Neural cell (in vitro differentiated cells): ENCODE measurements at regions not wholly inside any gene's neighbourhood (a gene's known extent, or its start where the extent isn't known, plus 50 kb on each side); places are given as distances from the start of the nearest gene placed in this dataset.

Source experiments
- H2AFZ ChIP-seq: fragments of 200-600, 300-800 bp; sonication (generic), shearing (Covaris generic); 2 replicates; pipeline ENCODE4 v1.6.0; 2014; ENCODE audit warnings: low read depth, mild to moderate bottlenecking, antibody characterized with exemption, low read length, moderate library complexity
- H3F3A ChIP-seq: fragments of 200-600 bp; shearing (Covaris generic); 2 replicates; pipeline ENCODE4 v1.6.1; 2016; ENCODE audit warnings: mild to moderate bottlenecking, moderate library complexity, mixed read lengths, antibody characterized with exemption, low read length; ENCODE audit not compliant: insufficient read depth, poor library complexity, severe bottlenecking
- H3K27ac ChIP-seq: fragments of 200-600, 300-800 bp; sonication (generic), shearing (Covaris generic); 2 replicates; pipeline ENCODE4 v1.5.1; 2014; ENCODE audit warnings: mild to moderate bottlenecking, low read length, moderate library complexity
- H3K27me3 ChIP-seq: fragments of 300-800, 200-600 bp; sonication (generic), shearing (Covaris generic); 2 replicates; pipeline ENCODE4 v1.6.0; 2014; ENCODE audit warnings: mild to moderate bottlenecking, low read depth, low read length, moderate library complexity; ENCODE audit not compliant: insufficient read depth
- H3K36me3 ChIP-seq: fragments of 300-800, 200-600 bp; sonication (generic), shearing (Covaris generic); 2 replicates; pipeline ENCODE4 v1.5.1; 2014; ENCODE audit warnings: mild to moderate bottlenecking, antibody characterized with exemption, low read length, moderate library complexity; ENCODE audit not compliant: insufficient read depth
- H3K4me2 ChIP-seq: fragments of 300-800, 200-600 bp; sonication (generic), shearing (Covaris generic); 2 replicates; pipeline ENCODE4 v1.6.0; 2014; ENCODE audit warnings: mild to moderate bottlenecking, low read length
- H3K4me3 ChIP-seq: fragments of 300-800, 200-600 bp; sonication (generic), shearing (Covaris generic); 2 replicates; pipeline ENCODE4 v1.5.1; 2014; ENCODE audit warnings: mild to moderate bottlenecking, low read length, moderate library complexity
- H3K79me2 ChIP-seq: fragments of 200-600 bp; shearing (Covaris generic); replicated peaks from 2 replicates; pipeline ENCODE4 v1.6.0; 2014; ENCODE audit warnings: mild to moderate bottlenecking, low read length, moderate library complexity; ENCODE audit not compliant: insufficient read depth
- H3K9ac ChIP-seq: fragments of 300-800, 200-600 bp; sonication (generic), shearing (Covaris generic); 2 replicates; pipeline ENCODE4 v1.6.1; 2016; ENCODE audit warnings: mild to moderate bottlenecking, low read length, mixed read lengths
- H3K9me2 ChIP-seq: fragments of 200-600 bp; shearing (Covaris generic); 2 replicates; pipeline ENCODE4 v1.6.1; 2016; ENCODE audit warnings: mild to moderate bottlenecking, low read length, mixed read lengths; ENCODE audit not compliant: insufficient read depth
- H3K9me3 ChIP-seq: fragments of 200-600, 300-800 bp; sonication (generic), shearing (Covaris generic); 2 replicates; pipeline ENCODE4 v1.6.1; 2016; ENCODE audit warnings: mild to moderate bottlenecking, mixed run types, low read length, moderate library complexity, mixed read lengths
- H4K20me1 ChIP-seq: fragments of 200-600 bp; shearing (Covaris generic); 2 replicates; pipeline ENCODE4 v1.6.1; 2016; ENCODE audit warnings: mild to moderate bottlenecking, mixed run types; ENCODE audit not compliant: insufficient read depth
- CTCF ChIP-seq: fragments of 450-650 bp; IDR thresholded peaks from 2 replicates; pipeline ENCODE4 v1.5.1; 2014; ENCODE audit warnings: antibody characterized with exemption, mild to moderate bottlenecking, moderate library complexity; ENCODE audit not compliant: poor library complexity, severe bottlenecking
- EP300 ChIP-seq: fragments of 450-650 bp; conservative IDR thresholded peaks from 2 replicates; pipeline ENCODE4 v1.6.1; 2014; ENCODE audit warnings: antibody characterized with exemption, mild to moderate bottlenecking, moderate library complexity; ENCODE audit not compliant: poor library complexity, severe bottlenecking
- EZH2 ChIP-seq: fragments of 200-600, 300-800 bp; shearing (Covaris generic), sonication (generic); IDR thresholded peaks from 2 replicates; pipeline ENCODE4 v1.6.1; 2014; ENCODE audit warnings: antibody characterized with exemption, low read length, borderline replicate concordance, mild to moderate bottlenecking; ENCODE audit not compliant: insufficient read depth, poor library complexity, severe bottlenecking
- MXI1 ChIP-seq: fragments of 450-650 bp; conservative IDR thresholded peaks from 2 replicates; pipeline ENCODE4 v1.6.1; 2014; ENCODE audit warnings: antibody characterized with exemption, mild to moderate bottlenecking; ENCODE audit not compliant: poor library complexity, severe bottlenecking
- POLR2AphosphoS5 ChIP-seq: IDR thresholded peaks from 2 replicates; pipeline ENCODE4 v1.6.1; 2012
- RAD21 ChIP-seq: fragments of 450-650 bp; conservative IDR thresholded peaks from 2 replicates; pipeline ENCODE4 v1.6.1; 2014; ENCODE audit warnings: antibody characterized with exemption, mild to moderate bottlenecking, moderate library complexity
- REST ChIP-seq: IDR thresholded peaks from 2 replicates; pipeline ENCODE4 v1.6.1; 2012; ENCODE audit warnings: borderline replicate concordance
- SMC3 ChIP-seq: fragments of 450-650 bp; conservative IDR thresholded peaks from 2 replicates; pipeline ENCODE4 v1.6.1; 2014; ENCODE audit warnings: antibody characterized with exemption, mild to moderate bottlenecking, moderate library complexity; ENCODE audit not compliant: poor library complexity
- TAF1 ChIP-seq: IDR thresholded peaks from 2 replicates; pipeline ENCODE4 v1.6.1; 2012; ENCODE audit warnings: low read depth

- Histone ChIP-seq H2AFZ (no peak overlapping the region), H3K9ac (no peak overlapping the region), H4K20me1 (no peaks in the 10 kb centered on the region), H3K36me3 (no peaks in the 10 kb centered on the region), H3F3A (no peaks in the 10 kb centered on the region), H3K27ac (no peak overlapping the region), H3K4me2 (no peak overlapping the region), H3K79me2 (no peaks in the 10 kb centered on the region), H3K9me2 (no peaks in the 10 kb centered on the region), H3K9me3 (no peaks in the 10 kb centered on the region), H3K4me3 (no peak overlapping the region), H3K27me3 (no peaks in the 10 kb centered on the region)
- TF ChIP-seq EZH2: no peak
- no peak for TF ChIP-seq RAD21
- TF ChIP-seq TAF1: no peak
- TF ChIP-seq CTCF: no peak
- TF ChIP-seq REST: no peak
- no peak for TF ChIP-seq MXI1
- TF ChIP-seq EP300: no peak
- TF ChIP-seq SMC3: no peak
- no peak for TF ChIP-seq POLR2AphosphoS5
Observed at GRCh38 chr7:66537380-66537779, 91.3 kb upstream of the KCTD7 start.

- Histone ChIP-seq H3K79me2 (no peaks in the 10 kb centered on the region), H3K9ac (no peak overlapping the region), H3K9me3 (no peaks in the 10 kb centered on the region), H2AFZ (no peak overlapping the region), H3K27ac (no peak overlapping the region), H3K4me3 (no peak overlapping the region), H3K9me2 (no peaks in the 10 kb centered on the region), H3F3A (no peaks in the 10 kb centered on the region), H4K20me1 (no peaks in the 10 kb centered on the region), H3K27me3 (no peaks in the 10 kb centered on the region), H3K4me2 (no peak overlapping the region), H3K36me3 (no peaks in the 10 kb centered on the region)
- TF ChIP-seq EP300: no peak
- TF ChIP-seq REST: no peak
- no peak for TF ChIP-seq TAF1
- no peak for TF ChIP-seq CTCF
- TF ChIP-seq EZH2: no peak
- no peak for TF ChIP-seq SMC3
- no peak for TF ChIP-seq MXI1
- TF ChIP-seq POLR2AphosphoS5: no peak
- no peak for TF ChIP-seq RAD21
Observed at GRCh38 chr7:66537876-66538275, 90.8 kb upstream of the KCTD7 start.
